Stimulated activated naive CD8-positive, alpha-beta T cell treated with anti-CD3 and anti-CD28 coated beads, Interleukin-15, amount 100 ng/mL, for 72 hours (primary cell): ENCODE measurements at regions not wholly inside any gene's neighbourhood (a gene's known extent, or its start where the extent isn't known, plus 50 kb on each side); places are given as distances from the start of the nearest gene placed in this dataset.

Source experiments
- ATAC-seq: fragments of 150-1000 bp; cut with Tn5 transposase; 2 replicates; pipeline ENCODE4 v1.10.0; 2021; ENCODE audit warnings: mild to moderate bottlenecking, moderate library complexity
- DNase-seq, 2 donors: peaks; one replicate each; pipeline ENCODE4 v3.0.0; 2021 to 2022
- H3K27ac Mint-ChIP-seq, 2 donors: one replicate each; pipeline ENCODE4 v1.8.0; 2022; ENCODE audit warnings: mild to moderate bottlenecking in 2 of 2, mixed read lengths in 2 of 2, moderate library complexity in 2 of 2
- H3K27me3 Mint-ChIP-seq: one replicate; pipeline ENCODE4 v1.8.0; 2022; ENCODE audit warnings: mixed read lengths
- H3K4me1 Mint-ChIP-seq: one replicate; pipeline ENCODE4 v1.8.0; 2022; ENCODE audit warnings: mild to moderate bottlenecking, mixed read lengths
- H3K4me3 Mint-ChIP-seq, 2 donors: one replicate each; pipeline ENCODE4 v1.8.0; 2022; ENCODE audit warnings: mild to moderate bottlenecking in 2 of 2, mixed read lengths in 2 of 2, moderate library complexity in 1 of 2
- H3K9me3 Mint-ChIP-seq, 2 donors: one replicate each; pipeline ENCODE4 v1.8.0; 2022; ENCODE audit warnings: mixed read lengths in 2 of 2

DNA sequence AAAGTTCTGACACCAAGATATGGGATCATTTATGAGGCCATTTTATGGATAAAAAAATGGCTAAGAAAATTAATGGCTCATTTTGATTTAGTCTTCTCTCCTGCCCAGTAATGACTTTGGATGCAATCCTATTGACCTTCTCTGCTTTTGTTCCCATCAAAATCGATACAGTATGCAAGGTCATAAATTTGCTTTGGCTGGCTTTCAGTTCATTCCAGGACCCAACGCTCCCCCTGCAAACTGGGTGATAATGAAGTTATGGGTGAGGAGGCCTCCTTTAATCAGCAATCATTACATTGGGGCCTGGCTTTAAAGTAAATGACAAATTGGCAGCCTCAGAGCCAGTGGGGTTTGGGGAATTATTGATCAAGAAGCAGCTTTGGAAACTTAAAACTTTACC lies 351.8 kb upstream of the GYPC start:
- Mint-ChIP-seq H3K4me1 (peaks cover 9% of the 10 kb centered on the region), H3K27ac (no peak overlapping the region), H3K27me3 (peaks cover 8% of the 10 kb centered on the region)

DNA sequence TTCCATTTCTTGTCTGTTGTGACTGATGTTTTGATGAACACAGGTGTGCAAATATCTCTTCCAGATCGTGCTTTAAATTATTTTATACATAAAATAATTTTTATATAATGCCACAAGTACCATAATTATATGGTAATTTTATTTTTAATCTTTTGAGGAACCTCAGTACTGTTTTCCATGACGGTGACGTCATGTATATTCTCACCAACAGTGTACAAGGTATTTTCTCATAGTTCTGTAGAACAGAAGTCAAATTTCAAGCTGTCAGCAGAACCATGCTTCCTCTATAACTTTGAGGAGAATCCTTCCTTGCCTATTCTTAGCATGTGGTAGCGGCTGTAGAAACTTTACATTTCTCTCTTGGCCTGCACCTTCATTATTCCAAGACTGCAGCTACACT lies 349.4 kb upstream of the GYPC start:
- no peak for ATAC-seq
- H3K27me3 Mint-ChIP-seq, result peaks cover 8% of the 10 kb centered on the region
- DNase-seq, result no peak
- no peak overlapping the region for H3K4me3 Mint-ChIP-seq
- peaks cover 9% of the 10 kb centered on the region for H3K4me1 Mint-ChIP-seq
- no peak overlapping the region for H3K27ac Mint-ChIP-seq
- H3K9me3 Mint-ChIP-seq, result no peaks in the 10 kb centered on the region

More for the DNA sequence above, 351.8 kb upstream of the GYPC start:
- no peak for ATAC-seq
- Mint-ChIP-seq H3K9me3 (no peaks in the 10 kb centered on the region), H3K4me3 (no peak overlapping the region)
- DNase-seq, result no peak

DNA sequence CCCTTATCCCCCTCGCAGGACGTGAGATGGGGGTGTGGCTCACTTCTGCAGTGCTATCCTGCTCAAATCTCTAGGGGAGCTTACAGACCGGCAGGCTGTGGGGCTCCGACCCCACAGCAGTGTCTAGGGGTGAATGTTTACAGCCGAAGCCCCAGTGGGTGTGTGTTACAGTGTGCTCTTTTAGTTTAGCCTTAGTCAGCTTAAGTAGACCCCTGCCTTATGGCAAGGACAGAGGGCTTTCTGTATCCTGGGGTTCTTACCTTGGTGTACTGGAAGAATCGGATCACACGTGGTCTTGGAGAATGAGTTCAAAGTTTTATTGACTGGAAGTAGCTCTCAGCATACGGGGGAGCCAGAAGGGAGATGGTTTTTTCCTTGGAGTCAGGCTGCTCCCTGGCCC lies 348.2 kb upstream of the GYPC start:
- peaks cover 3% of the 10 kb centered on the region for H3K4me1 Mint-ChIP-seq
- H3K4me3 Mint-ChIP-seq, result no peak overlapping the region
- ATAC-seq, result no peak
- no peaks in the 10 kb centered on the region for H3K9me3 Mint-ChIP-seq
- DNase-seq, result no peak
- no peak overlapping the region for H3K27ac Mint-ChIP-seq
- H3K27me3 Mint-ChIP-seq, result peaks cover 4% of the 10 kb centered on the region

DNA sequence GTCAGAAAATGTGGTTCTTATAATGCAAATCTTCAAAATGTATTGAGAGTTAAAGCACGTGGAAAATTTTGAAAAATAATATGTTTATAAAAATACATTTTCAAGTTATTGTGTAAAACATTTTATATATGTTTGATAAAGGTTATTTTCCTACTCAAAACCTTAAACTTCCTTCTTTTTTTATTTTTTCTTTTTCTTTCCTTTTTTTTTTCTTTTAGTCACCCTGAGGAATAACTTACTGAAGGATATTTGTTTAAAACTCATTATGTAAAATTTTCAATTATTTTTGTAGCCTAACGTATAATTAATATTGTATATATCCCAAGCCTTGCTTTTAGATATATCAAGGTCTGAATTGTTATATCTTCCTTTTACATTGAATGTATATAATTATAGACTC lies 346.8 kb upstream of the GYPC start:
- Mint-ChIP-seq H3K27ac (no peak overlapping the region), H3K4me3 (no peak overlapping the region), H3K9me3 (no peaks in the 10 kb centered on the region), H3K4me1 (no peaks in the 10 kb centered on the region), H3K27me3 (no peaks in the 10 kb centered on the region)
- DNase-seq (no peak), ATAC-seq (no peak)

DNA sequence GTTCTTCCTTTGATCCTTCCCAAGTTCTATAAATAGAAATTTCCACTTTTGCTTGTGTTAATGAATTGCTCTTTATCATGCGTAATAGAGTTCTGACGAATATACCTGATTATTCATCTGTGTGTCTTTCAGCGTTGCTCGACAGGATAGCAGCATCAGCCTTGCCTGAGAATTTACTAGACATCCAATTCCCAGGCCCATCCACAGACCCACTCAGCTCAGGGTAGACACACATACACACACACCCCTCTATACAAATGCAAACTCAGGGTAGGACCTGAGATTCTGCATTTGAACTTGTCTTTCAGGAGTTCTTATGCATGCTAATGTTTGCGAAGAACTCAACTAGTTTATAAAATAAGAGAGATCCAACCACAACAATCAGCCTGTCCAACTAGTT lies 343.4 kb upstream of the GYPC start:
- Mint-ChIP-seq H3K9me3 (no peaks in the 10 kb centered on the region), H3K27ac (no peak overlapping the region)
- no peak for ATAC-seq

DNA sequence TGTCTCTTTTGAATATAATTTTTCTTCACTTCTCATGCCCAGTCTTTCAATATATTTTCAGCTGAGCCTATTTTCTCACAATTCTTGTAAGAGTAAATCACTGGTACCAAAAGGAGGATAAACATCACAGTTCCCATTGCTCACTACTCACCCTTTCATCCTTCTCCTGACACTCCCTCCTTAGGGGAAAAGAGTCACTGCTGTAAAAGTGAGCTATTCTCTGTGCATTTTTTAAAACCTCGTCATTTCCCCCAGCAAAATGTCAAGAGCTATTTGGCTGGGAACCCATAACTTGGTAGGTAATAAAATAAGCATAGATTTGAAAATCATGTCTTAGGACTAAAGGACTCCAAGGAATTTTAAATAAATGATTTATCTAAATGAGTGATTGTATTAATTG lies 340.1 kb upstream of the GYPC start:
- Mint-ChIP-seq H3K9me3 (no peaks in the 10 kb centered on the region), H3K27me3 (peaks cover 5% of the 10 kb centered on the region), H3K4me1 (no peaks in the 10 kb centered on the region), H3K4me3 (no peak overlapping the region), H3K27ac (no peak overlapping the region)
- ATAC-seq (no peak), DNase-seq (no peak)

More for the DNA sequence above, 343.4 kb upstream of the GYPC start:
- H3K27me3 Mint-ChIP-seq, result no peaks in the 10 kb centered on the region
- no peaks in the 10 kb centered on the region for H3K4me1 Mint-ChIP-seq
- no peak for DNase-seq
- no peak overlapping the region for H3K4me3 Mint-ChIP-seq

DNA sequence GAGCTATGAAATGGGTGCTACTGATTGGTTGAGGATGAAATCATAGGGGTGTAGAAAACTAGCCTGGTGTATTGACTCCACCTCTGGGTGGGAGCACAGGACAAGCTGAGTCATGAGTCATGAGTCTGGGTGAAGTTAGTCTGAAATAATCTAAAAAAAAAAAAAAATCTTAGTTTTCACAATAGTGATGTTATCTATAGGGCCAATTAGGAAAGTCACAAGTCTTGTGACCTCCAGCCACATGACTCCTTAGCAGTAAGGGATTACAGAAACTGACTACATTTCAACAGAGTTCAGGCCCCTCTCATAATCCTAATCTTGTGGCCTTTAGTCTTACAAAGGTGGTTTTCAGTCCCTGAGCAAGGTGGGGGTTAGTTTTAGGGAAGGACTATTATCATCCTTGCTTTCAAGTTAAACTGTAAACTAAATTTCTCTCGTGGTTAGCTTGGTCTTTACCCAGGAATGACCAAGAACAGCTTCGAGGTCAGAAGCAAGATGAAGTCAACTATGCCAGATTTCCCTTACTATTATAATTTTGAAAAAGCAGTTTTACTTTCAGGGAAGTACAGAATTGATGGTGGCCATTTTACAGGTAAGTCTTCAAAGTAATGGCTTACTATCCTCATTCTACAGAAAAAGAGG lies 338.0 kb upstream of the GYPC start:
- Mint-ChIP-seq H3K4me3 (no peak overlapping the region), H3K4me1 (peaks cover 12% of the 10 kb centered on the region), H3K27ac (no peak overlapping the region), H3K27me3 (peaks cover 5% of the 10 kb centered on the region), H3K9me3 (no peaks in the 10 kb centered on the region)
- DNase-seq, result no peak
- no peak for ATAC-seq

DNA sequence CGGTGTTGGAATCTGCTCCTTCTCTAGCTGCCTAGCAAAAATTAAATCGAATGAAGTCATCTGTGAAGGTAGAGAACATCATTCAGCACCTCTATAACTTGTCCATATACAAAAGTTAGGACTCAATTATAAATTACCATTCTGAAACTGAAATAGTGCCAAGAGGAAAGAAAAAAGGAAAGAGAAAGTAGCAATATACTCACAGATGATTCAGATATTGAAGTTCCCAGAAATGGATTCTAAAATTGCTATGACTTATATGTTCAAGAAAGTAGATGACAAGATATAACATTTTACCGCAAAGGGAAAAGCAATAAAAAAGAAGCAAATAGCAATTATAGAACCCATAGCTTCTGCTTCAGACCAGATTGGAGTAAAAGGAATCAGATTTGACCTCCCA lies 333.6 kb upstream of the GYPC start:
- DNase-seq, result no peak
- Mint-ChIP-seq H3K4me3 (no peak overlapping the region), H3K27me3 (peaks cover 5% of the 10 kb centered on the region), H3K4me1 (peaks cover 12% of the 10 kb centered on the region), H3K9me3 (no peaks in the 10 kb centered on the region), H3K27ac (no peak overlapping the region)
- ATAC-seq, result no peak

DNA sequence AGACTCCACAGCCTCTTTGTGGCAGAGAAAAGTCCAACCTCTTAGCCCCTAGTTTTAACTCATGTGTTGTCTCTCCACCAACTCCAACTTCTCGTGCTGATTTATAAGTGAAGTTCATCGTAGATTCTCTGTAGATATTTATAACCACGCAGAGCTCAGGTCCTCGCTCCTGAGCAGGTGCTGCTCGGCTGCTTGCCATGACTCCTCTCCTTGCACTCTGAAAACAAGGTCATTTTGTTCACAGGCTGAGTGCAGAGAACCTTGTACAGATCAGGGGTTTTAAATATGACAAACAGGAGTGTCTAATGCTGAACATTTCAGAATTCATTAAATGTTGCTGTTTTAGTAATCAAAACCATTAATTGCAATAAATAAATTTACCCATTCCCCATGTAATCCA lies 330.8 kb upstream of the GYPC start:
- H3K27ac Mint-ChIP-seq, result no peak overlapping the region
- no peak for DNase-seq
- no peak overlapping the region for H3K4me3 Mint-ChIP-seq
- peaks cover 12% of the 10 kb centered on the region for H3K4me1 Mint-ChIP-seq
- peaks cover 0 to 1% of the 10 kb centered on the region in 2 donors for H3K9me3 Mint-ChIP-seq
- no peak for ATAC-seq
- H3K27me3 Mint-ChIP-seq, result peaks cover 1% of the 10 kb centered on the region

DNA sequence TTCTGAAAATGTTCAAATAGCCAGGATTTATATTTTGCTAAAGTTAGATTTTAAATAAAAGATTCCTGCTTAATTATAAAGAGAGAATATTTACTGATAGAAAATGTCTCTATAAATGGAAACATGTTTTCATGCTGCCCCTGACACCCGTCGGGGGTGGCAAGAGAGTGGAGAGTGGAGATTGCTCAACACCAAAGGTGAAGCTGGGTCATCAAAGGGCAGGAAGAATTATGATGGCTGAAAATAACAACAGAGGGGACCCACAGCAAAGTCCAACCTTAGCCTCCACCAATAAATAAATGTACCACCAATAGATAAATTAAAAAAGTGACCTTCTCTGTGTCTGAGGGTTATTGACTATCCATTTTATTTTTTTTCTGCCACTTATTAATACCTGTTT lies 326.8 kb upstream of the GYPC start:
- ATAC-seq (no peak), DNase-seq (no peak)
- no peaks in the 10 kb centered on the region for H3K4me1 Mint-ChIP-seq
- no peak overlapping the region for H3K4me3 Mint-ChIP-seq
- H3K27me3 Mint-ChIP-seq, result no peaks in the 10 kb centered on the region
- H3K27ac Mint-ChIP-seq, result no peak overlapping the region
- H3K9me3 Mint-ChIP-seq, result peaks cover 26 to 38% of the 10 kb centered on the region in 2 donors

DNA sequence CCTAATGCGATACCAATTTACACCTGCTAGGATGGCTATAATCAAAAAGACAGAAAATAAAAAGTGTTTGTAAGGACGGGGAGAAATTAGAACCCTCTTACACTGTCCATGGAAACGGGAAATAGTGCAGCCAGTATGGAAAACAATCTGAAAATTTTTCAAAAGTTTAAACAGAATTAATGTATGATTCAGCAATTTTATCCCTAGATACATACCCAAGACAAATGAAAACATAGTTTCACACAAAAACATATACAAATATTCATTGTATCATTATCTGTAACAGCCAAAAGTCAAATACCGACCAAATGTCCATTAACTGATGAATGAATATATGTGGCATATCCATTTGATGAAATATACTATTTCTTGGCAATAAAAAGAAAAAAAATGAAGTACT lies 313.5 kb upstream of the GYPC start:
- peaks cover 0 to 3% of the 10 kb centered on the region in 2 donors for H3K9me3 Mint-ChIP-seq
- H3K4me1 Mint-ChIP-seq, result no peaks in the 10 kb centered on the region
- H3K27ac Mint-ChIP-seq, result no peak overlapping the region
- no peak for DNase-seq
- H3K4me3 Mint-ChIP-seq, result no peak overlapping the region
- ATAC-seq, result no peak
- no peaks in the 10 kb centered on the region for H3K27me3 Mint-ChIP-seq

DNA sequence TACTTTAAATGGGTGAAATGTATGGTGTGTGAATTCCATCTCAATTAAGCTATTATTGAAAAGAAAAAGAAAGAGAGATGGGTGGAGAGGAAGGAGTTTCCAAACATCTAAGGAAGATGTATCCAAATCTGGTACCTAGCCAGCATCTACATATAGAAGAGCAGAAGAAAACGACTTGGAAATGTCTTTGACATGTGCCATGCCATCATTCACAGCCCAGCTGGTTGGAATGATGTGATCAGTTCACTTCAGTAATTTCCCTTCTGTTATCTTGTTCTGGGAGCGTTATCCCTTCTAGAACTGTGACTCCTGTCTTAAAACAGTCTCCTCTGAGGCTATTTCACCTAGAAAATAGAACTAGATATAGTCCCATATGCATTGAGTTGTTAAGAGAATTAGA lies 312.8 kb upstream of the GYPC start:
- Mint-ChIP-seq H3K4me1 (no peaks in the 10 kb centered on the region), H3K27ac (no peak overlapping the region), H3K4me3 (no peak overlapping the region), H3K27me3 (no peaks in the 10 kb centered on the region), H3K9me3 (peaks cover 0 to 3% of the 10 kb centered on the region in 2 donors)
- no peak for ATAC-seq
- no peak for DNase-seq

DNA sequence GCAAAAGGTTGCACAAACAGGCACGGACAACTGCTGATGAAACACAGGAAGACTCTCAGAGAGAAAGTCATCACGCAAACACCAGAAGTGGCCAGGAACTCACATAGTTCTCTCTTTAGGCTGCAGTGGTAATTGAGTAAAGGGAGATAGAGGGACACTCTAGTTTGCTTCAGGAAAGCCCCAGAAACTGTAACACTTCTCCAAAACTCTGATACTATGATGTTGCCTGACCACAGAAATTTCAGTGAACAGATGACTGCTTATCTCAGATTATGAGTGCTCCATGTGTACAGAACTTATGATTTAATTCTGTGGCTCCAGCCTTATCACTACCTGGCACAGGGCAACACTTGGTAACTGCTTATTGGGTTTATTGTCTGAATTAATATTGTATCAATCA lies 311.5 kb upstream of the GYPC start:
- Mint-ChIP-seq H3K9me3 (no peaks in the 10 kb centered on the region), H3K27ac (no peak overlapping the region), H3K4me1 (no peaks in the 10 kb centered on the region), H3K4me3 (no peak overlapping the region), H3K27me3 (no peaks in the 10 kb centered on the region)
- peak; percentile 57 for ATAC-seq
- no peak for DNase-seq

DNA sequence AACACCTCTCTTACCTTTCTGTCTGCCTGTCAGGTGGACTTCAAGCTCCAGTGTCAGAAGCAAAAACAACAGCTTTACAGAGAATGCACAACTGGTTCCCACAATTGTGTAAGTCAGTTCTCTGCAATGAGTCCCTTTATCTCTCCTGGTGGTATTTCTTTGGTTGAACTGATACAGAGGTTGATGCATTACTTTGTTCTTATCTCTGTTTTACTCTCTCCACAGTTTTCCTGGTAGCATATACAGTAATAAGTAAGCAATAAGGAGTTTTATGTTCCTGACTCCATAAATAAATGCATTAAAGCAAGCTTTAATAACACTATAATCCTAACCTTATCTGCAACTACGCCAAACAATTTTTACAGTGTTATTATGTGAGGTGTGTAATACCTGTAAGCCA lies 310.3 kb upstream of the GYPC start:
- H3K4me3 Mint-ChIP-seq, result no peak overlapping the region
- no peaks in the 10 kb centered on the region for H3K27me3 Mint-ChIP-seq
- no peak overlapping the region for H3K27ac Mint-ChIP-seq
- no peak for DNase-seq
- no peak for ATAC-seq
- no peaks in the 10 kb centered on the region for H3K4me1 Mint-ChIP-seq
- no peaks in the 10 kb centered on the region for H3K9me3 Mint-ChIP-seq

DNA sequence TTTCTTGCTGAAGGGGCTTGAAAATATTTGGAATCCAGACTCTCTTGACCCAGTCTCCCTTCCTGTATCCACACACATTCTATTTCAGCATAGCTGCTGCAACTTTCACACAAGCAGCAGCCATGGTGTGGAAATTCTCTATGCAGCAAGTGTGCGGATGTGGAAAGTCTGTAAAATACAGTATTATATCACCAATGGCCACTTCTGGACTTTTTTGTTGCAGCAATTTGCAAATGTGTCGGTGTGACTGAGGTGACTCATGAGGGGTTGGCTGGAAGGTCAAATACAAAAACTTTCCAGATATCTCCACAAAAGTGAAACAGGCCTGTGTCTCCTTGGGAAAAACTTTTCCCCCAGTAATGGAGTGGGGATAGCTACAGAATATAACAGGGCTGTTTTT lies 299.3 kb upstream of the GYPC start:
- no peaks in the 10 kb centered on the region for H3K27me3 Mint-ChIP-seq
- H3K27ac Mint-ChIP-seq, result no peak overlapping the region
- no peaks in the 10 kb centered on the region for H3K9me3 Mint-ChIP-seq
- H3K4me3 Mint-ChIP-seq, result no peak overlapping the region
- DNase-seq (no peak), ATAC-seq (no peak)
- no peaks in the 10 kb centered on the region for H3K4me1 Mint-ChIP-seq

DNA sequence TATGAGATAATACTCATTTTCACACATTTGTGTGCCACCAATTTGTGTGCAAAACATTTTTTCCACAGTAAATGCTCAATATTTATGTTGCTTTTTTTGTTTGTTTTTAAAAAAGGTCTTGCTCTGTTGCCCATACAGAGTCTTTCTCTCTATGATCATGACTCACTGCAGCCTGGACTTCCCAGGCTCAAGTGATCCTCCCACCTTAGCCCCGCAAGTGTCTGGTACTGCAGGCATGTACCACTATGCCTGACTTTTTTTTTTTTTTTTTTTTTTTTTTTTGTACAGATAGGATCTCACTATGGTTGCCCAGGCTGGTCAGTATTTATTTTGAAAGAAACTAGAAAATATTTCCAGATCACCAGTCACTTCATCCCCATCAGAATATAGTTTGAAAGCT lies 297.8 kb upstream of the GYPC start:
- Mint-ChIP-seq H3K27ac (no peak overlapping the region), H3K4me1 (no peaks in the 10 kb centered on the region), H3K4me3 (no peak overlapping the region), H3K27me3 (no peaks in the 10 kb centered on the region), H3K9me3 (no peaks in the 10 kb centered on the region)
- ATAC-seq (no peak), DNase-seq (no peak)

DNA sequence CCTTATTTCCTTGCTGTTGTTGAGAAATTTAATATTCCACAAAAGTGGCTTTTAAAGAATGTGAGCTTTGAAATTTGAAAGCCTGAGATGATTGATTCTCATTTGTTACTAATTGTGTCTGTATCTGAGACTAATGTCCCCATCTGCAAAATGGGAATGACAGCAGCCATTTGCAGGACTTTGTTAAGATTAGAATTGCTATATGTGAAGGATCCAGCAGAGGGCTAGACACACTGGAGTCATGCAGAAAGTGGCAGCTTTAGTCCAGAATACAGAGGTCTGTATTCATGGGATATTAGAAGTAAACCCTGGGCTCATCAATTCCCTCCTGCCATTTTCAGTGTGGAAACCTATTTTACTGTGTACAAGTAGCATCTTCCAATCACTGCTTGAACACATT lies 296.5 kb upstream of the GYPC start:
- Mint-ChIP-seq H3K27me3 (peaks cover 7% of the 10 kb centered on the region), H3K9me3 (no peaks in the 10 kb centered on the region), H3K27ac (no peak overlapping the region), H3K4me3 (no peak overlapping the region), H3K4me1 (no peaks in the 10 kb centered on the region)
- DNase-seq (no peak), ATAC-seq (no peak)
